ENCODE measurements at regions not wholly inside any gene's neighbourhood (a gene's known extent, or its start where the extent isn't known, plus 50 kb on each side); places are given as distances from the start of the nearest gene placed in this dataset.

DNA sequence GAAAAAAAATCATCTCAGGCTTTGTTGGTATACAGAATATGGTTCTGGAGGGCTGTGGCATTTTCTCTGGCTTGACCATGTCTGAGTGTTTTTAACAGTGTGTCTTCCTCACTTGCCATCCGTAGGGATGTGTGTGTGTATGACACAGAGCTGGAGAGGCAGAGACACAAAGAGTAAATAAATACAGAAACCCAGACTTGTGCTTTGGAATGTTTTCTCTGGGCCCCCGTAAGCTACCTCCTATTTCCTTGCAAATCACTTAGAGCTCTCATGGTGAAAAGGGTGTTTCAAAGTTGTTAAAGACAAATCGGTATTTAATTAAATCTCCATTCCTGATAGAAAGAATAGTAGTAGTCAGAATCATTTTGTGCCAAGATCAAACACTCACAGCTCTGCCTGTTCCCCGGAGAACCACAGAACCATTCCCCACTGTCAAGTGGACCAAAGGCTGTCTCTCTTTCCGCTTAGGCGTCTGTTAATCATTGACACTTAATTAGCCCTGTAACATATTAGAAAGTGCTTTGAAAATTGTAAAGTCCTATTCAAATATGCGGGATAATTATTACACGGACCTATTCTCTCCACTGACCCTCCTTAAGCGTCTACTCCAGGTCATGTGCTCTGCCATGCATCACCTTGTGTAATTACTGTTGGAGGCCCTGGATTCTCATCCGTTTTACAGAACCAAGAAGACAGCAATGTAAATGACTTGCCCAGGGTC, 313.6 kb upstream of the TLE3 start:
- Histone ChIP-seq H3K4me3 (ENCODE audit: low read length) (no peak overlapping the region), H3K9me2 (replicated peaks; ENCODE audit: control insufficient read depth, low read length) (no peaks in the 10 kb centered on the region), H3K9me3 (ENCODE audit: control insufficient read depth, insufficient read depth, low read length) (no peaks in the 10 kb centered on the region), H3K27ac (ENCODE audit: low read depth, low read length) (no peak overlapping the region), H3K79me2 (ENCODE audit: control insufficient read depth, low read length) (no peaks in the 10 kb centered on the region), H4K20me1 (ENCODE audit: control insufficient read depth, insufficient read depth, low read depth, low read length) (no peaks in the 10 kb centered on the region), H3K4me2 (ENCODE audit: low read length) (no peak overlapping the region), H3K36me3 (ENCODE audit: control insufficient read depth, low read length) (no peaks in the 10 kb centered on the region), H3K4me1 (ENCODE audit: control insufficient read depth, low read length) (no peaks in the 10 kb centered on the region), H3K27me3 (ENCODE audit: control insufficient read depth, low read length) (peaks cover 10% of the 10 kb centered on the region), H3F3A (ENCODE audit: control insufficient read depth, insufficient read depth) (no peaks in the 10 kb centered on the region)
- TF ChIP-seq CTCF (IDR thresholded peaks at IDR 0.05; ENCODE audit: low read depth, low read length, poor library complexity, severe bottlenecking), result no peak
- no peak for TF ChIP-seq EZH2phosphoT487 (IDR thresholded peaks at IDR 0.05; ENCODE audit: borderline replicate concordance, low read length)

- no peak overlapping the region for H3K27ac ChIP-seq (ENCODE audit: low read depth, low read length)
- no peak for TF ChIP-seq EZH2phosphoT487 (IDR thresholded peaks at IDR 0.05; ENCODE audit: borderline replicate concordance, low read length)
- no peak for TF ChIP-seq CTCF (IDR thresholded peaks at IDR 0.05; ENCODE audit: low read depth, low read length, poor library complexity, severe bottlenecking)
Observed at GRCh38 chr15:70410371-70410985, 312.8 kb upstream of the TLE3 start.

GRCh38 chr15:70409388-70409787, 311.7 kb upstream of the TLE3 start:
- no peaks in the 10 kb centered on the region for H3F3A ChIP-seq (ENCODE audit: control insufficient read depth, insufficient read depth)

More at GRCh38 chr15:70410371-70410985, 312.8 kb upstream of the TLE3 start:
- H3K27me3 ChIP-seq (ENCODE audit: control insufficient read depth, low read length), result peaks cover 12% of the 10 kb centered on the region
- H3K4me3 ChIP-seq (ENCODE audit: low read length), result no peak overlapping the region
- H3K4me1 ChIP-seq (ENCODE audit: control insufficient read depth, low read length), result no peaks in the 10 kb centered on the region
- no peaks in the 10 kb centered on the region for H3K9me3 ChIP-seq (ENCODE audit: control insufficient read depth, insufficient read depth, low read length)
- H3F3A ChIP-seq (ENCODE audit: control insufficient read depth, insufficient read depth), result no peaks in the 10 kb centered on the region
- H3K36me3 ChIP-seq (ENCODE audit: control insufficient read depth, low read length), result no peaks in the 10 kb centered on the region
- no peak overlapping the region for H3K4me2 ChIP-seq (ENCODE audit: low read length)
- no peaks in the 10 kb centered on the region for H3K9me2 ChIP-seq (replicated peaks; ENCODE audit: control insufficient read depth, low read length)
- H3K79me2 ChIP-seq (ENCODE audit: control insufficient read depth, low read length), result no peaks in the 10 kb centered on the region
- no peaks in the 10 kb centered on the region for H4K20me1 ChIP-seq (ENCODE audit: control insufficient read depth, insufficient read depth, low read depth, low read length)

More at GRCh38 chr15:70409388-70409787, 311.7 kb upstream of the TLE3 start:
- Histone ChIP-seq H3K4me3 (ENCODE audit: low read length) (no peak overlapping the region), H3K4me1 (ENCODE audit: control insufficient read depth, low read length) (no peaks in the 10 kb centered on the region), H3K36me3 (ENCODE audit: control insufficient read depth, low read length) (no peaks in the 10 kb centered on the region), H3K4me2 (ENCODE audit: low read length) (no peak overlapping the region), H3K9me2 (replicated peaks; ENCODE audit: control insufficient read depth, low read length) (no peaks in the 10 kb centered on the region), H3K79me2 (ENCODE audit: control insufficient read depth, low read length) (no peaks in the 10 kb centered on the region), H3K9me3 (ENCODE audit: control insufficient read depth, insufficient read depth, low read length) (no peaks in the 10 kb centered on the region), H3K27me3 (ENCODE audit: control insufficient read depth, low read length) (peaks cover 12% of the 10 kb centered on the region), H4K20me1 (ENCODE audit: control insufficient read depth, insufficient read depth, low read depth, low read length) (no peaks in the 10 kb centered on the region), H3K27ac (ENCODE audit: low read depth, low read length) (no peak overlapping the region)
- TF ChIP-seq CTCF (IDR thresholded peaks at IDR 0.05; ENCODE audit: low read depth, low read length, poor library complexity, severe bottlenecking), result no peak
- no peak for TF ChIP-seq EZH2phosphoT487 (IDR thresholded peaks at IDR 0.05; ENCODE audit: borderline replicate concordance, low read length)
